GM12865 (cell line): ENCODE measurements at regions not wholly inside any gene's neighbourhood (a gene's known extent, or its start where the extent isn't known, plus 50 kb on each side); places are given as distances from the start of the nearest gene placed in this dataset.
A peak's percentile ranks its signal among the peaks of the same experiment; 100 is the strongest.

Experiments used
- DNase-seq: peaks from one replicate; pipeline ENCODE4 v3.0.0; 2010; ENCODE audit warnings: low read depth
- H3K4me3 ChIP-seq: 2 replicates; pipeline ENCODE4 v1.5.1; 2011; ENCODE audit warnings: mild to moderate bottlenecking, low read depth, low read length, control low read depth
- TF ChIP-seq, protein P1 (sequence below): IDR thresholded peaks from 2 replicates; pipeline ENCODE4 v1.5.1; 2011; ENCODE audit warnings: low read length, control low read depth, low read depth, inconsistent platforms; ENCODE audit not compliant: insufficient read depth; ENCODE audit errors: missing control alignments

DNA sequence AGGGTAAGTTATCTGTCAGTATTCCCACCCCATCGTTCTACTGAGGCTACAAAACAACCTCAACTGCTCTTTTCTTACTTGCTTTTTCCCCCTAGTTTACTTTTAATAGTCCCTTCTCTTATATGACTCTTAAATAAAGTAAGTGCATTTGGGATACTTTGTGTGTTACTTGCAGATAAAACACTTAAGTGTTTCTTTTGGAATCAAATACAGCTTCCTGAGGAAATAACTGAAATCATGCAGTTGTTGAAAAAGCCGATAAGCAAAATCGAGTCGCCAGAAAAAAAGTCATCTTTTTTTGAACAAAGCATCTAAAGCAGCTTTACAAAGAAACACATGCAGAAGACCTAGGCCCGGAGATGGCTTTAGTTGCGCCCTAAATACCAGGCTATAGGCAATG is 53.5 kb upstream of the EPB41L4A start:
- TF ChIP-seq, protein P1, sequence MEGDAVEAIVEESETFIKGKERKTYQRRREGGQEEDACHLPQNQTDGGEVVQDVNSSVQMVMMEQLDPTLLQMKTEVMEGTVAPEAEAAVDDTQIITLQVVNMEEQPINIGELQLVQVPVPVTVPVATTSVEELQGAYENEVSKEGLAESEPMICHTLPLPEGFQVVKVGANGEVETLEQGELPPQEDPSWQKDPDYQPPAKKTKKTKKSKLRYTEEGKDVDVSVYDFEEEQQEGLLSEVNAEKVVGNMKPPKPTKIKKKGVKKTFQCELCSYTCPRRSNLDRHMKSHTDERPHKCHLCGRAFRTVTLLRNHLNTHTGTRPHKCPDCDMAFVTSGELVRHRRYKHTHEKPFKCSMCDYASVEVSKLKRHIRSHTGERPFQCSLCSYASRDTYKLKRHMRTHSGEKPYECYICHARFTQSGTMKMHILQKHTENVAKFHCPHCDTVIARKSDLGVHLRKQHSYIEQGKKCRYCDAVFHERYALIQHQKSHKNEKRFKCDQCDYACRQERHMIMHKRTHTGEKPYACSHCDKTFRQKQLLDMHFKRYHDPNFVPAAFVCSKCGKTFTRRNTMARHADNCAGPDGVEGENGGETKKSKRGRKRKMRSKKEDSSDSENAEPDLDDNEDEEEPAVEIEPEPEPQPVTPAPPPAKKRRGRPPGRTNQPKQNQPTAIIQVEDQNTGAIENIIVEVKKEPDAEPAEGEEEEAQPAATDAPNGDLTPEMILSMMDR = no peak
- no peak for DNase-seq

DNA sequence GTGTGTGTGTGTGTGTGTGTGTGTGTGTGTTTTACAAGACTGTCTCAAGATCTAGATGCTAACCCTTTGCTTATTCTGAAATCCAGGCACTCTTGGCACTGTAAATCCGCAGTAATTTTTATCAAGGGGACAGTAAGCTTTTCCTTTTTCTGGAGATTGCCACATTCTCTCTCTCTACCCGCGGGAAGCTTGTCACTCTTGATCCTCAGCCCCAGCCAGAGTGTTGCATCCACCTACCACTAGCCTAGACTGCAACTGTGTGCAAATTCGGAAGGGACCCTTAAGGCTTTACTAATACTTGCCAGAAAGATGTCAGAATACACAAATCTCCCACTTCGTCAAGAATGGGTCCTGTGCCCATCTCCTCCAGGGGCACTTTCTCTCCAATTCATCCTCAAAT is 54.9 kb upstream of the EPB41L4A start:
- no peak overlapping the region for H3K4me3 ChIP-seq
- DNase-seq = no peak
- TF ChIP-seq, protein P1 = no peak

More for the DNA sequence above, 53.5 kb upstream of the EPB41L4A start:
- H3K4me3 ChIP-seq = no peak overlapping the region

GRCh38 chr5:112475747-112476365 is 56.8 kb upstream of the EPB41L4A start:
- TF ChIP-seq, protein P1 = no peak
- no peak overlapping the region for H3K4me3 ChIP-seq
- DNase-seq = no peak

GRCh38 chr5:112479418-112479817 is 60.3 kb upstream of the EPB41L4A start:
- H3K4me3 ChIP-seq = no peak overlapping the region
- TF ChIP-seq, protein P1 = no peak
- peak; percentile 26 for DNase-seq

DNA sequence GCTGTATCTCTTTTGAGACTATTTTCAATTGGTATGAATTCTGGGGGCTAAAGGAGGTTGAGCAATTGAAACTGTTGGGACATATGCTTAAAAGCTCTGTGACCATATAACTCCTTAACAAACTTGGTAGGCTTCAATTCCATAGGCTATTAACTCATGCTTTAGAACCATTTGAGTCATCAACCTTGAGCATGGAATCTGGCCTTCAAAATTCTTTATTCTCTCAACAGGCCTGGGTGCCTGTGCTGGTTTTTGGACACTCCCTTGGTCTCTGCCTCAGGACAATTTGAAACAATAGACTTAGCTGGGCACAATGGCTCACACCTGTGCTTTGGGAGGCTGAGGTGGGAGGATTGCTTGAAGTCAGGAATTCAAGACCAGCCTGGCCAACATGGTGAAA is 61.4 kb upstream of the EPB41L4A start:
- no peak overlapping the region for H3K4me3 ChIP-seq
- DNase-seq = no peak
- TF ChIP-seq, protein P1 = no peak

GRCh38 chr5:112483704-112484103 is 64.6 kb upstream of the EPB41L4A start:
- TF ChIP-seq, protein P1 = no peak
- no peak overlapping the region for H3K4me3 ChIP-seq
- DNase-seq = no peak

DNA sequence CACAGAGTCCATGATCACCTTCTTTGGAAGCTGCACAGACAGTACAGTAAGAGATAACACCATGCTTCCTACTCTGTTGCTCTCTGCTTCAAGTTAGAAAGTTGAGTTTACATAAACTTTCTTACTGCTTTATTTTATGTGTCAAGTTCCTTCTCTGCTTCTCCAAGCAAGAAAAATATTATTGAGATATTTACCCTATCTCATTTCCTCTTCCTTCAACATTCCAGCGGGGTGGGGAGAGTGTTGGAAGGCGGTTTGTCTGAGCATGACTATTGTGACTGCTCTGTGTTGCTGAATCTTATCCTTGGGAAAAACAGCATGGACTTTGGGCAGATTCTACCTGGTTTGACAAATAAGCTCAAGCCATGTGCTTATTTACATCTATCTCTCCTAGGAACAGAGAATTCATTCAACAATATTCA is 66.9 kb upstream of the EPB41L4A start:
- TF ChIP-seq, protein P1 = no peak
- no peak for DNase-seq
- no peak overlapping the region for H3K4me3 ChIP-seq
